Type B pancreatic cell (in vitro differentiated cells): ENCODE measurements at regions not wholly inside any gene's neighbourhood (a gene's known extent, or its start where the extent isn't known, plus 50 kb on each side); places are given as distances from the start of the nearest gene placed in this dataset.
A peak's percentile ranks its signal among the peaks of the same experiment; 100 is the strongest.

Experiments
- DNase-seq: peaks from one replicate; pipeline ENCODE4 v3.0.0; 2021; ENCODE audit warnings: mixed read lengths; ENCODE audit not compliant: unreplicated experiment; ENCODE audit errors: extremely low spot score
- H3K27ac Mint-ChIP-seq: 2 replicates; pipeline ENCODE4 v1.8.0; 2021; ENCODE audit warnings: mild to moderate bottlenecking, mixed read lengths
- H3K27me3 Mint-ChIP-seq: 2 replicates; pipeline ENCODE4 v1.8.0; 2021; ENCODE audit warnings: mixed read lengths
- H3K36me3 Mint-ChIP-seq: 2 replicates; pipeline ENCODE4 v1.8.0; 2021; ENCODE audit warnings: mixed read lengths
- H3K4me1 Mint-ChIP-seq: one replicate; pipeline ENCODE4 v1.8.0; 2021; ENCODE audit warnings: mixed read lengths; ENCODE audit not compliant: unreplicated experiment
- H3K4me3 Mint-ChIP-seq: 2 replicates; pipeline ENCODE4 v1.8.0; 2021; ENCODE audit warnings: mild to moderate bottlenecking, mixed read lengths
- H3K9me3 Mint-ChIP-seq: 2 replicates; pipeline ENCODE4 v1.8.0; 2021; ENCODE audit warnings: mixed read lengths
- CTCF ChIP-seq: fragments of 200-600 bp; sonication (generic); conservative IDR thresholded peaks from 2 replicates; pipeline ENCODE4 v1.5.0; 2021; ENCODE audit warnings: antibody characterized with exemption, mild to moderate bottlenecking

GRCh38 chr4:89657931-89658700 lies 178.8 kb downstream of the SNCA start:
- no peak for DNase-seq
- H3K27ac Mint-ChIP-seq = no peak overlapping the region
- H3K4me1 Mint-ChIP-seq = no peaks in the 10 kb centered on the region
- H3K9me3 Mint-ChIP-seq = no peaks in the 10 kb centered on the region
- no peak overlapping the region for H3K4me3 Mint-ChIP-seq
- TF ChIP-seq CTCF = peak; percentile 57
- no peaks in the 10 kb centered on the region for H3K27me3 Mint-ChIP-seq
- no peaks in the 10 kb centered on the region for H3K36me3 Mint-ChIP-seq

- H3K9me3 Mint-ChIP-seq = no peaks in the 10 kb centered on the region
- TF ChIP-seq CTCF = no peak
- H3K4me3 Mint-ChIP-seq = no peak overlapping the region
- H3K27me3 Mint-ChIP-seq = no peaks in the 10 kb centered on the region
- DNase-seq = no peak
- no peak overlapping the region for H3K27ac Mint-ChIP-seq
- H3K36me3 Mint-ChIP-seq = no peaks in the 10 kb centered on the region
- no peaks in the 10 kb centered on the region for H3K4me1 Mint-ChIP-seq
Observed at GRCh38 chr4:89653012-89653411, 183.9 kb downstream of the SNCA start.

GRCh38 chr4:89645482-89645881 lies 191.5 kb downstream of the SNCA start:
- H3K36me3 Mint-ChIP-seq = no peaks in the 10 kb centered on the region
- peaks cover 4% of the 10 kb centered on the region for H3K9me3 Mint-ChIP-seq
- H3K4me1 Mint-ChIP-seq = peaks cover 11% of the 10 kb centered on the region
- no peak overlapping the region for H3K4me3 Mint-ChIP-seq
- no peak for DNase-seq
- TF ChIP-seq CTCF = no peak
- no peak overlapping the region for H3K27ac Mint-ChIP-seq
- H3K27me3 Mint-ChIP-seq = peaks cover 5% of the 10 kb centered on the region

- Mint-ChIP-seq H3K36me3 (no peaks in the 10 kb centered on the region), H3K27me3 (peaks cover 5% of the 10 kb centered on the region), H3K4me3 (peak overlapping the region; percentile 73), H3K27ac (no peak overlapping the region), H3K9me3 (peaks cover 4% of the 10 kb centered on the region), H3K4me1 (peaks cover 11% of the 10 kb centered on the region)
- peak; percentile 26 for TF ChIP-seq CTCF
- no peak for DNase-seq
Observed at GRCh38 chr4:89641367-89641687, 195.6 kb downstream of the SNCA start.

- peak; percentile 85 for TF ChIP-seq CTCF
- Mint-ChIP-seq H3K4me3 (peak overlapping the region; percentile 73), H3K27ac (peak overlapping the region; percentile 40), H3K9me3 (peaks cover 4% of the 10 kb centered on the region), H3K27me3 (peaks cover 5% of the 10 kb centered on the region), H3K36me3 (no peaks in the 10 kb centered on the region), H3K4me1 (peaks cover 11% of the 10 kb centered on the region)
- peak; percentile 72 for DNase-seq
Observed at GRCh38 chr4:89640620-89641366, 196.2 kb downstream of the SNCA start.
